ENCODE measurements at regions not wholly inside any gene's neighbourhood (a gene's known extent, or its start where the extent isn't known, plus 50 kb on each side); places are given as distances from the start of the nearest gene placed in this dataset.

GRCh38 chr4:12562021-12562420 is 922.1 kb downstream of the RAB28 start:
- TF ChIP-seq, protein P1, sequence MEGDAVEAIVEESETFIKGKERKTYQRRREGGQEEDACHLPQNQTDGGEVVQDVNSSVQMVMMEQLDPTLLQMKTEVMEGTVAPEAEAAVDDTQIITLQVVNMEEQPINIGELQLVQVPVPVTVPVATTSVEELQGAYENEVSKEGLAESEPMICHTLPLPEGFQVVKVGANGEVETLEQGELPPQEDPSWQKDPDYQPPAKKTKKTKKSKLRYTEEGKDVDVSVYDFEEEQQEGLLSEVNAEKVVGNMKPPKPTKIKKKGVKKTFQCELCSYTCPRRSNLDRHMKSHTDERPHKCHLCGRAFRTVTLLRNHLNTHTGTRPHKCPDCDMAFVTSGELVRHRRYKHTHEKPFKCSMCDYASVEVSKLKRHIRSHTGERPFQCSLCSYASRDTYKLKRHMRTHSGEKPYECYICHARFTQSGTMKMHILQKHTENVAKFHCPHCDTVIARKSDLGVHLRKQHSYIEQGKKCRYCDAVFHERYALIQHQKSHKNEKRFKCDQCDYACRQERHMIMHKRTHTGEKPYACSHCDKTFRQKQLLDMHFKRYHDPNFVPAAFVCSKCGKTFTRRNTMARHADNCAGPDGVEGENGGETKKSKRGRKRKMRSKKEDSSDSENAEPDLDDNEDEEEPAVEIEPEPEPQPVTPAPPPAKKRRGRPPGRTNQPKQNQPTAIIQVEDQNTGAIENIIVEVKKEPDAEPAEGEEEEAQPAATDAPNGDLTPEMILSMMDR (IDR thresholded peaks at IDR 0.05 in 8 of 11, conservative IDR thresholded peaks at IDR 0.05 in 3 of 11), result no peak
- TF ChIP-seq POLR2A (IDR thresholded peaks at IDR 0.05), result no peak
